ENCODE measurements at regions not wholly inside any gene's neighbourhood (a gene's known extent, or its start where the extent isn't known, plus 50 kb on each side); places are given as distances from the start of the nearest gene placed in this dataset.

GRCh38 chr20:48541581-48542071 lies 286.2 kb downstream of the PREX1 start:
- intact Hi-C loops (cut with DNase I): no loop called here
- Histone ChIP-seq H3K36me3 (no peaks in the 10 kb centered on the region), H3K4me3 (no peak overlapping the region), H3K27me3 (peaks cover 0 to 40% (median 0%) of the 10 kb centered on the region in 4 donors), H3K4me1 (peaks cover 0 to 29% (median 22%) of the 10 kb centered on the region in 4 donors), H3K9me3 (no peaks in the 10 kb centered on the region), H3K27ac (replicated peaks in 1 of 4) (no peak overlapping the region)
- WGBS: 69% methylated on average over 5 of the region's 10 CpGs
- no peak for DNase-seq (ENCODE audit: extremely low spot score)
- TF ChIP-seq POLR2A (IDR thresholded peaks at IDR 0.05; ENCODE audit: low read depth) (no peak), POLR2AphosphoS5 (IDR thresholded peaks at IDR 0.05) (no peak), CTCF (IDR thresholded peaks at IDR 0.05) (no peak), EP300 (IDR thresholded peaks at IDR 0.05) (no peak)

- intact Hi-C loops (cut with DNase I): no loop called here
- H3K4me3 ChIP-seq: no peak overlapping the region
- no peak for DNase-seq (ENCODE audit: extremely low spot score)
- peaks cover 0 to 20% (median 0%) of the 10 kb centered on the region in 4 donors for H3K27me3 ChIP-seq
- peaks cover 0 to 15% (median 11%) of the 10 kb centered on the region in 4 donors for H3K4me1 ChIP-seq
- TF ChIP-seq POLR2A (IDR thresholded peaks at IDR 0.05; ENCODE audit: low read depth) (no peak), EP300 (IDR thresholded peaks at IDR 0.05) (no peak), CTCF (IDR thresholded peaks at IDR 0.05) (no peak), POLR2AphosphoS5 (IDR thresholded peaks at IDR 0.05) (no peak)
- no peaks in the 10 kb centered on the region for H3K36me3 ChIP-seq
- H3K27ac ChIP-seq (replicated peaks in 1 of 4): no peak overlapping the region
- no peaks in the 10 kb centered on the region for H3K9me3 ChIP-seq
- 59% methylated on average over 3 of the region's 3 CpGs for WGBS
Observed at GRCh38 chr20:48538856-48539255, 288.9 kb downstream of the PREX1 start.

GRCh38 chr20:48538058-48538825 lies 289.6 kb downstream of the PREX1 start:
- no peaks in the 10 kb centered on the region for H3K36me3 ChIP-seq
- H3K27me3 ChIP-seq: peaks cover 0 to 14% (median 0%) of the 10 kb centered on the region in 4 donors
- WGBS: 55% methylated on average over 10 of the region's 10 CpGs
- TF ChIP-seq EP300 (IDR thresholded peaks at IDR 0.05) (no peak), CTCF (IDR thresholded peaks at IDR 0.05) (no peak), POLR2AphosphoS5 (IDR thresholded peaks at IDR 0.05) (no peak), POLR2A (IDR thresholded peaks at IDR 0.05; ENCODE audit: low read depth) (no peak)
- H3K4me1 ChIP-seq: peaks cover 0 to 15% (median 11%) of the 10 kb centered on the region in 4 donors
- H3K9me3 ChIP-seq: no peaks in the 10 kb centered on the region
- no peak overlapping the region for H3K4me3 ChIP-seq
- DNase-seq (ENCODE audit: extremely low spot score): no peak
- no peak overlapping the region for H3K27ac ChIP-seq (replicated peaks in 1 of 4)
- intact Hi-C loops (cut with DNase I): no loop called here

GRCh38 chr20:48536206-48536605 lies 291.6 kb downstream of the PREX1 start:
- Histone ChIP-seq H3K27me3 (no peaks in the 10 kb centered on the region), H3K9me3 (no peaks in the 10 kb centered on the region), H3K36me3 (no peaks in the 10 kb centered on the region), H3K4me3 (no peak overlapping the region), H3K4me1 (peaks cover 0 to 15% (median 11%) of the 10 kb centered on the region in 4 donors), H3K27ac (replicated peaks in 1 of 4) (no peak overlapping the region)
- WGBS: 68% methylated on average over 2 of the region's 2 CpGs
- no peak for TF ChIP-seq CTCF (IDR thresholded peaks at IDR 0.05)
- no peak for TF ChIP-seq POLR2A (IDR thresholded peaks at IDR 0.05; ENCODE audit: low read depth)
- no peak for DNase-seq (ENCODE audit: extremely low spot score)
- intact Hi-C loops (cut with DNase I): no loop called here
